CD4-positive, alpha-beta T cell treated with Interleukin-21 for 1 hour (primary cell): ENCODE measurements at regions not wholly inside any gene's neighbourhood (a gene's known extent, or its start where the extent isn't known, plus 50 kb on each side); places are given as distances from the start of the nearest gene placed in this dataset.
"Not testable (repeated sequence)": the region's sequence is repeated elsewhere in the genome, so short reads cannot be mapped to it uniquely, and the experiment has no call there.

ENCODE experiments used
- DNase-seq: peaks from one replicate; pipeline ENCODE4 v3.0.0-alpha.2; 2020

DNA sequence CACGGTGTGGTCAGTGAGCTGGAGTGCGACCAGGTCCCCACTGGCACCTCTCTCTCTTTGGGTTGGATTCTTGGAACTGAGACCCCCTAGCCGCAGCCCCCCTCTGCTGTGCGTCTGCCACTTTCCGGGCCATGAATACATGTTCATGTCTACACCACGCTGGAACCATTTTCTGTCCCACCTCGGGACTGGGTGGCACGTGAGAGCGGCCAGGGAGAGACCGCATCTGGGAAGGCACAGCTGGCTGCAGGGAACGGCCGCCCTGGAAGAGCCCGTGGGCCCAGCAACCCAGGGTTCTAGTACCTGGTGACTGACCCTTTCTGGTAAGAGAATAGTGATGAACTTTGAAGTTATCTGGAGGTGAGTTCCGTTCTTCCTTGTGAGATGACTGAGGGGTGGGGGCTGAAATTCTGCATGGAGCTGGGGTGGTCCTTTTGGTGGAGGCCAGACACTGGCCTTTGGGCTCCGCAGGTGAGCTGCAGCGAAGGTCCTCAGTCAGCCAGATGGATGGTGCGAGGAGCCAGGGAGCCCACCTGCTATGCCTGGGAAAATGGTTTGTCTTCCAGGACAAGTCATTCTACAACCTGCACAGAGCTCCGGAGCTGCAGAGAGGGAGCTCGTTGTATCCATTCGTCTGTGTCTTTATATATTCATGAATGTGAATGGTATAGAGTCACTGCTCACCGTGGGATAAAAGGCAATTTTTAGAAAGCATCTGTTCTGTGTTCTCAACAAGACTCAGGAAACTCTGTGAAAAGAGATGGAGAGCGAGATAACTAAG, 223.5 kb downstream of the NDUFA10 start:
- no peak for DNase-seq

DNA sequence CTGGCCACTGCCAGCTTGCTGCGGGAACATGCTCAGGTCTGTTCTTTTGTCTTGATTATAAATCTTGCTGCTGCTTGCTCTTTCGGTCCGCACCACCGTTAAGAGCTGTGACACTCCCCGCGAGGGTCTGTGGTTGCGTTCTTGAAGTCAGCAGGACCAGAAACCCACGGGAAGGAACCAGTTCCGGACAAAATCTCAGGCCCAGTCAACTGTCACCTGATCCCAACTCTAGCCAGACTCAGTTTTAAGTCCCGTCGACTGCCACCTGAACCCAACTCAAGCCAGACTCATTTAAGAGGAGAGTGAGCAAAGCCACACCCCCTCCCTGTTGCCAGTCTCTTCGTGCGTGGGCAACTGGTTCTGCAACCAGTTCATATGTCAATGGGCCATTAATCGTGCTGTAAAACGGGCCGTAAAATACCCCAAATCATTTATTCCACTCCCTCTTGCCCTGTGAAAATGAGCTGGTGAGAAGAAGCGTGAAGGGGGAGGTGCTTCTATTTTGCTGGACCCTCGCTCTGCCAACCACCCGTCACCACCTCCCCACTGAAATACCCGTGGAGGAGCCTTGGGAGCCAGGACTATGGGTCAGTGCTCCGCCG, 224.3 kb downstream of the NDUFA10 start:
- no peak for DNase-seq

DNA sequence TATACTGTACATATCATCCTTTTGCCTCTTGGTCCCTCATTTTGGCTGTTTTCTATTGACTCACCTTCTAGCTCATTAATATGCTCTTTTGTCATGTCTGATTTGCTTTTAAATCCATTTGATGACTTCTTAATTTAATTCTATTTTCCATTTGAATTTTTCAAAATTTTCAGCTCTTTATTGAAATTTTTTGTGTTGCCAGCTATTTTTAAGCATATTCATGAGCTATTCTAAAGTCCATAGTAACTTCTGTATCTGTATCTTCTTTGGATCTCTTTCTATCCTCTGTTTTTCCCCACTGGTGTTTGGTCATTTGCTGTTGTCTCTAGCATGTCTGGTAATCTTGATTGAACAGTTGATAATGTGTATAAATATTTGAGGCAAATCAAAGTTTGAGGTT, 227.8 kb downstream of the NDUFA10 start:
- DNase-seq, result no peak

DNA sequence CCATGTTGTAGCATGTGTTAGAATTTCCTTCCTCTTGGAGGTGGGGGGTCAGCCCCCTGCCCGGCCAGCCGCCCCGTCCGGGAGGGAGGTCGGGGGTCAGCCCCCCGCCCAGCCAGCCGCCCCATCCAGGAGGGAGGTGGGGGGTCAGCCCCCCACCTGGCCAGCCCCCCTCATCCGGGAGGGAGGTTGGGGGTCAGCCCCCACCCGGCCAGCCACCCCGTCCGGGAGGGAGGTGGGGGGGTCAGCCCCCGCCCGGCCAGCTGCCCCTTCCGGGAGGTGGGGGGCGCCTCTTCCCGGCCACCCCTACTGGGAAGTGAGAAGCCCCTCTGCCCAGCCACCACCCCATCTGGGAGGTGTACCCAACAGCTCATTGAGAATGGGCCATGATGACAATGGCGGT, 229.4 kb downstream of the NDUFA10 start:
- DNase-seq, result not testable (repeated sequence)

DNA sequence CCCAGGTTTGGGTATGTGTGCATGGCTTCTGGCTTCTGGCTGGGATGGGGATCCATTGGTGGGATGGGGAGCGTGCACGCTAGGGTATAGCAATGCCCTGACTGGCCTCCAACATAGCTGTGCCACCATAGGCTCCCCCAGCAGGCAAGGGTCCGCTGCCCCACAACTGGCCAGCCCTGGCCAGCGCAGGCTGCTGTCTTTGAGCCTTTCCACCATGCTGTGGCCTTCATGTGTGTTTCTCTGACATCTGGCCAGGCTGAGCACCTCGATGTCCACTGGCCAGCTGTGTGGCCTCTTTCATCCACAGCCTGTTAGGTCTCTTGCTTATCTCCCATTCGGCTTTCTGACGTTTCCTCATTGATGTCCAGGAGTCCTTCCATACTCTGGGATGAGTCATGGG, 231.3 kb downstream of the NDUFA10 start:
- no peak for DNase-seq

DNA sequence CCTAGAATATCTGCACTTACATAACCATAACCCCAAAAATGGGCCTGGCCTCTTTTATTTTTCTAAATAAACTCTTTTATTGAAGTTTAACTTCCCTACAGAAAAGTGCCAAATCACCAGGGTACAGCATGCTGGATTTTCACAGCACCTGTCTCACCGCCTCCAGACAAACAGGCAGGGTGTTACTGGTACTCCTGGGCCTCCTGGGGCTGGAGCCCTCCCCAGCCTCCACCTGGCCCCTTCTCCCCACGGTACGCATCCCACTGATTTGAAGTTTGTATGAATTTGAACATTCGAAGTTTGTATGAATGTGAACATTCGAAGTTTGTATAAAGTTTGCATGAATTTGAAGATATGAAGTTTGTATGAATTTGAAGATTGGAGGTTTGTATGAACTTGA, 232.1 kb downstream of the NDUFA10 start:
- DNase-seq, result no peak

DNA sequence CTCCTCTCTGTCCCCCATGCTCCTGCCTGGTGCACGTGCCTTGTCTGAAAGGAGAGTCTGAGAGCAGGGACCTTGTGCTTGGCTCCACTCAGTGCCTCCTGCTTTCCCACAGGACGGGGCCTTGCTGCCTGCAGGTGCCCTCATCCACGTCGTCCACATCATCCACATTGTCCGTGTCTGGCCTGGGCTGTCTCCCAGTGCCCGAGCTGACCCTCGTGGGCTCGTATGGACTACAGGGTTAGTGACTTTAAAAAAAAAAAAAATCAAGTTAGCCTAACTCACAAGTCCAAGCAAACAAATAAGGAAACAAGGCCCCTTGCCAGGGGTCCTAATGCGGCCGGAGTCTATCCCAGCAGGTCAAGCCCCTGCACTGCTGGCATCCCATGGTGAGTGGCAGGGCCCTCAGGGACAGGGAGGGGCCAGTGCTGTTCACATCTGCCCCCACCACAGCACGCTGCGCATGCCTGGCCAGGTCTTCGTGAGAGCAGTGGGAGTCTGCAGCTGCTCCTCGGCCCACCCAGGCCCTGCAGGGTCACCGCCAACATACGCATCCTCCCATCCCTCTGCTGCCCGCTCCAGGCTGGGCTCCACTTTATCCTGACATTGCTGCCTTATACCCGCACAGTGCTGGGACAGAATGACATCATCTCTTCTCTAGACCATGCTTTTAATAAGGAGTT, 232.6 kb downstream of the NDUFA10 start:
- DNase-seq, result no peak

DNA sequence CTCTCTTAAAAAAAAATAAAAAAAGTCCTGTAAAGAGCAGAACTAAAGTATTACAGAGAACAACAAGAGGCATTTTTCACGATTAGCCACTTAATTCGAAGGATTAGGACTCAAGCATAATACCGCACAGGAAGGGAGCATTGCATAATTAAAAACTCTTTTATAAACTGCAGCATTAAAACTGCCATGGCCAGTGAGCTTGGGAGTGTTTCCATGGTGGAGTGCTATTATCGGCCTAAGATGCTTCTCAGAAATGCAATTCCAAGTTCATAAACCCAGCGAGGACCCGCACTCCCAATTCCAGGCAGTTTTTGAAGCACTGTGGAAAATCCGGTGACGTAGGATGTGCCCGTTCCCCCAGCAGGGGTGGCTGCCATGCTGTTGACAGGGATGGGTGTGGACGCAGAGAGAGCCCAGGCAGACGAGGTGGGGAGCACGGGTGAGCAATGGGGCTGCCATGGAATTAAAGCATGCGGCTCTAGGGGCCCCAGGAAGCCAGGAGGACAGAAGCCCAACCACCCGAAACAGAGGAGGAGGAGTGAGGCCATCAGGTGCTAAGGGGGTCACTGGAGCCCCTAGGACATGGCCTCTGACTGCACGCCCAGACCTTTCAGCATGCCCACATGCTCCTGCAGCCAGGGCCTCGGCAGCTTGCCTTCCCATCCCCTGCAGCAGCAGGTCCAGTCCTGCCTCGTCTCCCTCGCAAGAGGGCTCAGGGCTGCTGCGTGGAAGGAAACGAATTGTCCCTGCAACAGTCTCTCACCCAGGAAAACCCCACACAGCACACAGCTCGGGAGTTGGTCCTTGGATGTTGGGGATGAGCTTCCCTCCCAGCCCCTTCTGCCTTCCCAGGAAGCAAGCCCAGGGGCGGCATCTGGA, 233.4 kb downstream of the NDUFA10 start:
- no peak for DNase-seq

DNA sequence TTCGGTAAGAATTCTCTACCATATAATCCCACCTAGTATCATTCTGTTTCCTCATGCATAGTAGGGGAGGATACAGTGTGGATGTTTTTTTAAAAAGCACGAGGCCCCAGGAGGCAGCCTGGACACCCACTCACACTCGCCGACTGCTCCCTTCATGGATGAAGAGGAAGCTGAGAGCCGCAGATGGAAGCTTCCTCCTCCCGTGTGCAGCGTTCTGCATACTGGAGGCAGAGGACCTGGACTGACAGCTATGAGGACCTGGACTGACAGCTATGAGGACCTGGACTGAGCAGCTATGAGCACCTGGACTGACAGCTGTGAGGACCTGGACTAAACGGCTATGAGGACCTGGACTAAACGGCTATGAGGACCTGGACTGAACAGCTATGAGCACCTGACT, 234.4 kb downstream of the NDUFA10 start:
- DNase-seq, result no peak

DNA sequence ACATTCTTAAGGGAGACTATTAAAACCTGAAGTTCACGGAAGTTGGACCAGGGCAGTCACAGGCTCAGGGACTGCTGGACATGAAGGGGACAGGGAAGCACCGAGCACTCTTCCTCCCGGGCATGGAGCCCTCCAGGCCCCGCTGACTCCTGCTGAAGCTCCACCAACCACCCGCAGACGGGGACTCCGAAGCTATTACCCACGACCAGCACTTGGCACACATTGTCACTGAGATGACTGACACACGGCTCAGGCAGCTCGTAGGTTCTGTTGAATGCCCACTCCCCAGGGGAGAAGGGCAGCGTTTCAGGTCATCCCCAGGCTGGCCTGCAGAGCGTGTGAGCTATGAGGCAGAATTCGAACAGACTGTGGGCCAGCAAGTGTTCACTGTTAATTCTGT, 234.8 kb downstream of the NDUFA10 start:
- DNase-seq, result no peak

DNA sequence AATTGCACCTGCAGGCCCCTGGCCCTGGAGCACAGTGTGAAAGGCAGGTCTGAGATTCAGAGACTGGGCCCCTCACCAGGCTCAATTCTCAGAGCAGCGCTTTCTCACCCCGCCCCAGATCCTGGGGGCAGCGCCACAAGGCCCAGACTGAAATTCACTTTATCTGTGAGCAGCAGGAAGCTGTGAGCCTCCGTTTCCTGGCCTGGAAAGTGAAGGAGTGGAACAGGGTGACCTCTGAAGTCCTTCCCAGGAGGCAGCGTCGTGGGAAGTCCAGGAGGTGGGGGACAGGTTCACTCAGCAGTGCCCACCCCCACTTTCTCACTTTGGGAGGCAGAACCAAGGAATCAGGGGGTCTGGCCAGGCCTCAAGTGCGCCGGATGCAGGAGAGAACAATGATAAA, 235.4 kb downstream of the NDUFA10 start:
- DNase-seq, result no peak

DNA sequence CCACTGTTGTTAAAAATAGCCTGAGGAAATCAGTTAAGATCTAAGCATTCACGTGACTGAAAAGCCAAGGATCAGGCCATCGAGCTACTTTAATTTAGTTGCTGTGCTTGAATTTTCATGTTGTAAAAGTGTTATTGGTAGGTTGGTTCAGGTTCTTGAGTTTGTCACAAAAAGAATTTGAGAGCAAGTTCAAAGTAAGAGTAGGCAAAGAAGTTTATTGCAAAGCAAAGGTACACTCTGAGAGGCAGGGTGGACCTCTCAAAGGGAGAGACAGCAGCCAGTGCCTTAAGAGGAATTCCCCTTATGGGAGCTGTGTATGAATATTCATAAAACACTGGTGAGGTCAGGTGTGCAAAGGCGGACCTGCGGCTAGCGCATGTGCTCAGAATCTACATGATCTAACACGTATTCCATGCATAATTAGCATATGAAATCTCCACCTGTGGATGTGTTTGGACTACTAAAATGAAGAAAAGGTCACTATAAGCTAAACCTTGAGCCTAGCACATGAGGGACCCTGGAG, 236.5 kb downstream of the NDUFA10 start:
- no peak for DNase-seq

DNA sequence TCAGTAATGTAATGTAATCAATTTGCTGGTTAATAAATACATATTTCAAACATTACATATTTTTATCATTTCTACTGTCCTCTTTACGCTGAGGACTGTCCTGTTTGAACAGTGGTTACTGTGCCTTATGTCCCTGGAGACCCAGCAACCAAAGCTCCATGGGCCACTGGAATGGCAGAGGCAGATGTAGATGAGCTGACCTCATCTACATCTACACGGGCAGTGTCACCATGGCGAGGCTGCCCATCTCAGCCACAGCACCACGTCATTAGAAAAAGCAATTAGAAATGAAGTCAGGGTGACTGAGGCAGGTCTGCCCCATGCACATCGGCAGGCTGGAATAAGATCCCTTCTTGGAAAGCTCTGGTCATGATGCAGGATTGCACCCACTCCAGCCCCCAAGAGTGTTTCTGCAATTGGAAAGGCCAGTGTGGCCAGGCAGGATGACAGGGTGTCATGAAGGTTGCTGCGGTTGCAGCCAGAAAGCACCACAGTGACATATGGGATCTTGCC, 237.5 kb downstream of the NDUFA10 start:
- DNase-seq, result no peak

DNA sequence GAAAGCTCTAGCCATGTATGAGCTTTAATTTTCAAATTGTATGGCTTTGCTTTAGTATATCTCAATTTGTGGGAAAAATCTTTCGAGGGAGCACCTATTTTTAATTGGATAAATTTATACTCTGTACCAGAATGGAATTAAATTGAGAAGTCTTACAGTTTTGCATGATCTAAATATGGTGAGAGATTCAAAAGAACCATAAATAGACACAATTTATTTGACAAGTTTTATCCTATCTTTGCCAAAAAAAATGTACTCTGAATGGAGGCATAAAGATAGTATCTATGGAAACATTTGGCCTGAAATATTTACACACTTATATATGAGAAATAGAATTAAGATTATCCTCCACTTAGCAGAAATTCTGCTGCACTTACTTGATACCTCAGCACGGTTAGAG, 238.4 kb downstream of the NDUFA10 start:
- DNase-seq, result no peak

DNA sequence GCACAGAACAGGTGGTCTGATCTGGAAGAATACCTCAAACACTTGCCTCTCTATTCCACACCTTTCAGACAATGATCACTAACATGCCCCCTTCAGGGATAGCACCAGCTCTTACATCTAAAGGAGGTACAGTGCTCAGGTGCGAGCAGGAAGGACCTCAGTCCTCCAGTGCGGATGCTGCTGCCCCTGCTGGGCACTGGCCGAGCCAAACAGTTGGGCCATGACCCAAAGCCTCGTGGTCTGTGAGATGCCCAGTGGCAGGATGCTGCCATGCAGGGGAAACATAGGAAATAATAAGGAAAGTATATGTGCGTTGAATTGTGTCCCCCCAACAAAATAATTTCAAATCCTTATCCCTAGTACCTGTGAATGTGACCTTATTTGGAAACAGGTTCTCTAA, 243.7 kb downstream of the NDUFA10 start:
- no peak for DNase-seq

DNA sequence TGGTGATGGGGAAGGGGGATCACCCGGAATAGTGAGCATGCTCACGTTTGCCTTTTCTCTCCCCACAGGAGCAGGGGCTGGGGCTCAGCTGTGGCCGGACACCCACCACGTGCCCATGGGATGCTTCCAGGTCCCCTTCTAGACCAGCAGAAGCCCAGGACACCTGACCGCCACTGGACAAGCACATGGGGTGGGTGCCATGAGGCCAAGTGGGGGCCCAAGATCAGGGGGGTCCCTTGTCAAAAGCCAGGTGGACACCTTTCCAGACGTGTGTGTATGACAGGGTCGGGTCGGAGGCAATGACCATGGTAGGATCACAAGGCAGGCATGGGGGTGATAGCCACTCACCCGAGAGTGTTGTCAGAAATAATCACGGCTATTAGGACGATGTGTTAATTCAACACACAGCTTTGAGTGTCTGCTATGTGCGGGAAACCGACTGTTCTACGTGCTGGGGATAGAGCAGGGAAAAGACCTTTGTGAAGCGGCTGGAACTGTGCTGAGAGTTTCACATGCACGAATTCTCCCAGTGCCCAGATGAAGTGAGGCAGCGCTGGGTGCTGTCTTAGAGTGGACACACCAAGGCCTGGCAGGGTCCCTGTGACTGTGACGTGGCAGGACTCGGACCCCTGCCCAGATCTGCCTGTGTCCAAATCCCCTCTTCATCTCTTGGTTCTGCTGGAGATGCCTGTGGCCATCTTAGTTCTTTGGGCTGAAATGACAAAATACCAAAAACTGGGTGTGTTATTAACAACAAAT, 244.7 kb downstream of the NDUFA10 start:
- no peak for DNase-seq

DNA sequence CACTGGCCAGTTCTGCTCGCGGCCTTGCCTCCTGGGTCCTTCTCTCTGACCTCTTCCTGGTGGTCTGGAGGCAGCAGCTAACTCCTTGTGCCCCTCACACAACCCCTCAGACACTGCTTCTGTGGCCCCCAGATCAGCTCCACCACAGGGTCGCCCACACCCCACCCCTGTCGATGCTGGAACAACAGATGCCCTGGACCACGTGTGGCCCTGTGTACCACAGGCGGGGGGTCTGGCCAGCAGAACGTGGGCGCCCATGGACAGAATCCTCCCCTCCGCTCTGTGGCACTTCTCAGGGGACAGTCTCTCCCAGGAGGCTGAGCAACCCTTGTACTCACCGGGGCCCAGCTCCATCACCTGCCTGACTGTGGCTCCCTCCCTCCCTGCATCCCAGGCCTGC, 245.6 kb downstream of the NDUFA10 start:
- no peak for DNase-seq

DNA sequence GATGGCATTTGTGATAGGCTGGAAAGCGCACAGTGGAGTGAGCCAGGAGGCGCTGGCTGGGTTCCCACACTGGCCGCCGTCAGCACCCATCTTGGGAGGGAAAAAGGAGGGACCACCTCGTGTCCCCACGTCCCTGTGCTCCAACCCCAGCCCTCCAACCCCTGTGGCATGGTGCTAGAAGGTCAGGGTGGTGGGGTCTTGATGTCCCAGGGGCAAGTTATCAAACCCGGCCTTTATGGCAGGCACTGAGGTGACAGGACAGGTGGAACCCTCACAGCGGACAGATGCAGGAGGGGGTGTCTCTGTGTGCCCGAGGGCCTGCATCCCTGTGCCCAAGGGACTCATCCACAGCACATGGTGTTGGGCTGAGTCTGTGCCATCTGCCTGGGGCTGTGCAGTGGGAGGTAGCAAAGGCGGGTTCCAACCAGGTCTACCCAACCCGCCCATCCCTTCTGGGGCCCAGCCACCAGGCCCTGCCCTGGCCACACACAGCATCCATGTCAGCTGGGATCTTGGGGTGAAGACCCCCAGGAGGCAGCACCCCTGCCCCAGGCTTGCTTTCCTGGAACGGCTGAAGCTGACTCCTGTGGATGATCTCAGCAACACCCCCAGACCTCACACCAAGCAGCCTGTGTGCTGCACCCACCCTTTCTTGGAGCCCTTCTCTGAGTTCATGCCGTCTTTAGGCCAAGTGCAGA, 246.1 kb downstream of the NDUFA10 start:
- no peak for DNase-seq

DNA sequence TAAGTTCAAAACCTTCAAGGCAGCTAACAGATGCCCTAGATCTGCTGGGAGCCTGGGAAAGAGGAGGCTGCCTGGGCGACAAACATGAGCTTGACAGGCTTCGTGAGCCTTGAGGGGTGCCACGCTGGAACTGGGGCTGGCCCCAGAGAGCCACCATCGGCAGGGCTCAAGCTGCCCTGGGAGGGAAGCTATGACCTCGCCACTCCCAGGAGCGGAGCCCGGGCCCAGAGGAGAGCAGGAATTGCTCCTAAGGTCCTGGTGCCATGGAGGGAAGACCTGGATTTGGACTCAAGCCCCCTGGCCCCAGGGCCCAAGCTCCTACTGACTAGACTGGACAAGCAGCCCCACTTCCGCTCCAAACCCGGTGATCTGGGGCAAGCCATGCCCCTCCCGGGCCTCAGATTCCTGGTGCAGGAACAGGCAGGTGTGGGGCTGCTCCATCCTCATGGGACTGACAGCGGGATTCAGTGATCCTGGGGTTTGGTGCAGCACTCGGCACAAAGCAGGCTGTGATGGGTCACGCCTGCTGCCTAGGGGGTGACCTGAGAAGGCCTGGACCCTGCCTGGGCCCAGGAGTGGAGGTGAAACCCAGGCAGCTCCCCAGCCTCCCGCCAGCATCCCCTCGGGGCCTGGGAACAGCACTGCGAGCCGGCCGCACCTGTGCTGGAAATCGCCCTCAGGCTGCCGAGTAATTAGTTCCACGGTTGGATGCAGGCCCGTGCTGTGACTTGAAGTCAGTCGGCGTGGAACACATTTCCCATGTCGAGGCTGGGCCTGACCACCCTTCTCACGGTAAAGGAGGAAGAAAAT, 246.9 kb downstream of the NDUFA10 start:
- no peak for DNase-seq

DNA sequence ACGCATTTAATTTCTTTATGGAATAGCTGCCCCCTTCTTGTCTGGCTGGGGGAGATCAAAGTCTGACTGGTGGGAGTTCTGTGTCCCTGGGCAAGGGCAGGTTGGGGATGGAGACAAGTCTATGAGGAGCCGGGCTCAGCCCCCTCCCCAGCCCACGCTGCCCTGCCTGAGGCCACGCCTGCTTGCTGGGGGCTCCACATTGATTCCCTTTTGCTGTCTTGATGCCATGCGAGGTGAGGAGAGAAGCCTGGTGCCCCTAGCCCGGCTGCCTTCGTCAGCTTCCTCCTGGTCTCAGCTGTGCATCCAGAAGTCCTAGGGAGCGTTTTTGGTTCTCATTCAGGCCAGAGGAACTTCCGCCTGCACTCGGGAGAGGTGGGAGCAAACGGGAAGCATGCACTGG, 247.9 kb downstream of the NDUFA10 start:
- DNase-seq, result no peak
